Fibroblast of upper back skin (primary cell): ENCODE measurements at regions not wholly inside any gene's neighbourhood (a gene's known extent, or its start where the extent isn't known, plus 50 kb on each side); places are given as distances from the start of the nearest gene placed in this dataset.

ENCODE experiments used
- DNase-seq: peaks from one replicate; pipeline ENCODE4 v3.0.0-alpha.2; 2013

DNA sequence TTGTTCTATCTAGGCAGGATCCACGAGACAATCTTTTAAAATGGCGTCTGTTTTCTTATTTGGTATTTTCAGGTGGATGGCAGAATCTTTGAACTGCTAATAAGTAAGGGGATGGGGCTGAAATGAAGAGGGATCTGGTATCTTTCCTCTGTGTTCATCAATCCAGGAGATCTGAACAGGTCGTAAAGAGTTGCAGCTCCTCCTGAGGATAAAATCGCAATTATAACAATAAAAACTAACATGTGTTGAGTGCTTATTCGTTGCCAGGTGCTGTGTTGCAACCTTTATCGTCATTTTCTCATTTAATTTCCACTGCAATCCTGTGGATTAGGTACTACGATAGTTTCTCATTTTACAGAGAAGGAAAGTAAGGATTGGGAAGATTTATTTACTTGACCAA lies 134.6 kb upstream of the DPYD start:
- no peak for DNase-seq

DNA sequence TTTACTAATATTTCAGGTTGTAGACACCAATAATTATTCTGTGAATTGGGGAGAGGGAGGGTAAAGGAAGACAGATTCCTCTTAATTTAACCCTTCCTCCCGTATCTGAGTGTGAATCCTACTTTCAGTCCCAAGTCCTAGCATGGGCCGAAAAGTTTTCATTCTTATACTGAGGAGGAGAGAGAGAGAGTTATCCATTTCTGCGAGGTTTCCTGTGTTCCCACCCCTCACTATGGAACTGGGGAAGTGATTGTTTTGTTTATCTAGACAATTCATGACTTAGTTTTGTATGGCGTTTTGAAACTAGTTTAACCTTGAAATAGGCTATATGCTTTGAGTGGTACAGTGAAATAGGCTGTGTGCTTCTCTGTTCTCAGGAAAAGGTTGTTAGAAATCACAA lies 134.0 kb upstream of the DPYD start:
- no peak for DNase-seq

DNA sequence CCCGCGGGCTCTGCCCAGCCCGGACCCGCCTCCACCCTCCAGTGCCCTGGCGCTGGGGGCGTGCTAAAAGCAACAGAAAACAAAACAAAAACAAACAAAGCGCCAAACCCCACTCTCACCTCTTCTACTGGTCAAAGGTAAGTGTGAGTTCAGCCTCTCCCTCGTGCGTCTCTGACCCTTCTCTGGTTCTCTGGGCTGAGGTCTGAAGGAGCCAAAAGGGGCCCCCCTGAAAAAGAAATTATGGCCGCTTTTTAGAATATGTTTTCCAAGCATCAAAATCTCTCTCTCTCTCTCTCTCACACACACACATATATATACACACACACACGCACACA lies 133.5 kb upstream of the DPYD start:
- DNase-seq, result no peak

DNA sequence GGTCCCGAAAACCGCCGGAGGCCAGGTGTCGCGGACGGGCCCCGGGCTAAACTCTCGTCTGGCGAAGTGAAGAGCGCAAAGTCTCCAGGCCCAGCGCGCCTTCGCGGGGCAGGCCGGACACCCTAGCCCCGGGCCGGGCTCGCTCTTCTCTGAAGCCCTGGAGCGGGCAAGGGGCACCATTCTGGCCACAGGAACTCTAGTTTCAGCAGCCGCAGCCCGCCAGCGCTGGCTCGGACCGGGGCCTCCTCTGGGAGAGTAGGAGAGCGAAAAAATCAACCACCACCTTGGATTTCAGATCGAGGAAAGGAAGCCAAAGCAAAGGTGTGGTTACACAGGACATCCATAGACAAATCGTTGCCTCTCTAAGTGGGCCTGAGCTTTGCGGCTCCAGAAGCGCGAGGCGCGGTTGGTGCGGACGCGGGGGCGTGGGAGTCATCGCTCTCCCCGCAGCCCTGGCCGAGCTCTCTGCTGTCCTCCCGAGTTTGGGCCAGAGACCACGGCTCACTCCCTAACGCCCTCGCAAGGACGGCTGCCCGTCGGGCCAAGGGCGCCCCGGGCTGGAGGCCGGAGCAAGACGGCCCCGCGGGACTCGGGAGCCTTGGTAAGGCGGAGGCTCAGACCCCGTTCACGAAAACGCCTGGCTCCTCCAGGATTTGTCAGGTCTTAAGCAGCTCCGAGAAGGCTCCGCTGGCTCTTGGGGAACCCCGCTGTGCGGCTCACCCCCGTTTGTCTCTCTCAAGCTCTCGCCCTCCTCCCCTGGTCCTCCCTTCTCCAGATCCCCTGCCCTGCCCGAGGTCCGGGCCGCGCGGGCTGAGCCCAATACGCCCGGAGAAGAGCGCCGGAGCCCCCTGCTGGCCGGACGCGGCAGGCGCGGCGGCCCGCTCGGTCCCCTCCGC lies 132.9 kb upstream of the DPYD start:
- peak; percentile 81 for DNase-seq

DNA sequence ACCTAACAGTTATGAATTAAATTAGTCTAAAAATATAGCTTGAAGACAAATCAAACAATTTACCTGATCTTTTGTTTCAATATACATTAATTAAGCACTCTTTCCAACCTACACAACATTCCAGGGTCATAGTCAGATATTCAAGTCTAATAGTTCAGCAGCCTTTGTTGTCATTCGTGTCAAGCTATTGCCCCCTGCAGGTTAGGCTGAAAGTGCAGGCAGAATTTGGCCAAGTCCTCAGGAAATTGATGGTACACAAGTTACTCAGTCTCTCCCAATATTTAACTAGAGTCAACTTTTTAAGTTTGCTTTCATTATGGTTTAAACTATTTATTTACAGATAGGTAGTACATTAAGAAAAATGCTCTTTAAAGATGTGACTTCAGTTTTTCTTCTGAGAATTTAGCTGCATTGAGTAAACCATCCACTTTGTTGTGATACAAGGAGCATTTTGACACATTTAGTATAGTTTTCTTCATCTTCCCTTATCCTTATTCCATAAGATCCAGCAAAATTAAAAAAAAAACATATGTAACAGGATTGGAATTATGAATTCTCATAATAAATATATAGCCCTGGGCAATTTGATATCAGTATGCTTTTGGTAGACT lies 130.3 kb upstream of the DPYD start:
- peak; percentile 80 for DNase-seq

DNA sequence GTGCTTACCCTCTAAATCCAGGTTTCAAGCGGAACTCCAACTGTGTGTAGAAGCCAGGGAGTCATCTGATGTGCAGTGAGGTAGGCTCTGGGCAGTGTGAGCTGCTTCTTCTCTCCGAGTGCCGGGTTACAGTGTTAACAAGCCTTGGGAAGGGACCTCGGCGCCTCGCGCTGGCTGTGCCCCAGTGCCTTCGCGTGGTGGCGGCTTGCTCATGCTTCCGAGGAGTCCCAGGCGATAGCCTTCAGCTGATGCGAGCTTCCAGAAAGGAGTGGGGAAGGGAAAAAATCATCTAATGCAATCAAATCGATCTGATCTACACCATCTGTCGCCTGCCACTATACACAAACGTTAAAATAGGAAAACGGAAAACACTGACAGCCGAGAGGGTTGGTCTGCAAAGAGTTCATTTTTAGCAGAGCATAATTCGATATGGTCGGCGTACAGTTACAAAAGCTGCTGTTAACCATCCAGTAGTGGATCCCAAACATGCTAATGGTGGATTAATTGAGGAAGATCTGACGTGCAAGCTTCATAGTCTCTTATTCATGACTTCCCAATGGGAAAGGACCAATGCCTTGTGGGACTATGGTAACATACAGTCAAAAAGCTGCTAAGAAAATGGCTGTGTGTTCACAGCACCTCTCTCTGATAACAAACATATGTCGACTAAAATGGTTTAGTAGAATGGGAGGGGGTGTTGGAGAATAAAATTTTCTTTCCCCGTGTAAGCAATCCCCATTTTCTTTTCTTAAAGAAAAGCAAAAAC lies 128.7 kb upstream of the DPYD start:
- DNase-seq, result no peak

DNA sequence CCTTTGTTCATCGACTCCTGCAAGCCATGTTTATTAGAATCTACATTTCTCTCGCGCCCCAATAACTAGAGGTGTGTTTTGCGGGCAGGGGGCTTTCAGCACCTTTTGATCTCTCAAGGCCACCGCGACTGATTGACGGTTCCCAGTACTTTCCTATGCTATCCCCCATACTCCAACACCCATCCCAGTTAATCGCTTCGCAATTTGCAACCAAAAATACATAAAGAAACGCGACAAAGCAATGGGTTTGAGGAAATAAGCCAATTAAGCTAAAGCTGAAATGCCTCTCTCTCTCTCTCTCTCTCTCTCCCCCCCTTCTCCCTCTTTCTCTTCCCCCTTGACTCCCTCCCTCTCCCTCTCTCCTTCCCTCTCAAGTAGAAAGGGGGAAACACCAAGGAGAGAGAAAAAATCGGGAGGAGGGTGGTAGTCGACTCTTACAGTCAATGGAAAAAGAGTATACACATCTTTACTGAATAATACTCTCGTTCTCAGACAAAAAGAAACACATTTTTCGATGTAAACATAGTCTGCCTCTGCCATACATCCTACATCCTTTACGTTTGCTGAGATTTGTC lies 128.0 kb upstream of the DPYD start:
- no peak for DNase-seq

DNA sequence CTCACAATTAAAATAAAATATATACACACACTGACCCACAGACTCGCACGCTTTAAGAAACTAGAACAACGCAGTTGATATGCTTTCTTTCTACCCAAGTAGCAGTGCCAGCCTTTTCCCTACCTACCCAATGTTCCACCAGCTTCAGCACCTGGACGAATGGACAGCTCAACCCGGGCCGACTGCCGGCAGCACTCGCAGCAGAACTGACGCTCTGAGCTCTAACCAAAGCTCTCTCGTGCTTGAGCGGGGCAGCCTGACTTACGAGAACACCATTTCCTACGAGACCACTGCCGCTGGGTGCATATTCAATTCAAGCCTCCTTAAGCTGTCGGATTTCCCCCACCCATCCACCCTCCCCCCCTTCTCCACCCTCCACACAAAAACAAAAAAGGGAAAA lies 127.4 kb upstream of the DPYD start:
- DNase-seq, result peak; percentile 91

DNA sequence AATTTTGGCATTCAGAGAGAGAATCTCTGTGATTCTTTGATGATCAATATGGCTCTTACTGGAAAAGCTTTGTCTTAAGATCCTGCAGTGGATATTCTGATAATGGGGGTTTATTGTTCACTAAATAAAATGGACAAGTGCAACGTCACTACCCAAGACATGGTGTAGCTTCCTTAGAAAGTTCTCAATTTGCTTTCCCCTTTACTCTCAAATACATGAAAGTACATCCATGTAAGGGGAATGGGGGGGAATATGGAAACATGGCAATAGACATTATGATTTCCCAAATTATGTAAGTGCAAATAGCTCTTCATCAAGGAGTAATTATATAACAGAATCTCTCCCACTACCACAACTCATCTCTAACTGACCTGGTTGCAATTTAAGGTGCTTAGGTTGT lies 126.3 kb upstream of the DPYD start:
- no peak for DNase-seq

DNA sequence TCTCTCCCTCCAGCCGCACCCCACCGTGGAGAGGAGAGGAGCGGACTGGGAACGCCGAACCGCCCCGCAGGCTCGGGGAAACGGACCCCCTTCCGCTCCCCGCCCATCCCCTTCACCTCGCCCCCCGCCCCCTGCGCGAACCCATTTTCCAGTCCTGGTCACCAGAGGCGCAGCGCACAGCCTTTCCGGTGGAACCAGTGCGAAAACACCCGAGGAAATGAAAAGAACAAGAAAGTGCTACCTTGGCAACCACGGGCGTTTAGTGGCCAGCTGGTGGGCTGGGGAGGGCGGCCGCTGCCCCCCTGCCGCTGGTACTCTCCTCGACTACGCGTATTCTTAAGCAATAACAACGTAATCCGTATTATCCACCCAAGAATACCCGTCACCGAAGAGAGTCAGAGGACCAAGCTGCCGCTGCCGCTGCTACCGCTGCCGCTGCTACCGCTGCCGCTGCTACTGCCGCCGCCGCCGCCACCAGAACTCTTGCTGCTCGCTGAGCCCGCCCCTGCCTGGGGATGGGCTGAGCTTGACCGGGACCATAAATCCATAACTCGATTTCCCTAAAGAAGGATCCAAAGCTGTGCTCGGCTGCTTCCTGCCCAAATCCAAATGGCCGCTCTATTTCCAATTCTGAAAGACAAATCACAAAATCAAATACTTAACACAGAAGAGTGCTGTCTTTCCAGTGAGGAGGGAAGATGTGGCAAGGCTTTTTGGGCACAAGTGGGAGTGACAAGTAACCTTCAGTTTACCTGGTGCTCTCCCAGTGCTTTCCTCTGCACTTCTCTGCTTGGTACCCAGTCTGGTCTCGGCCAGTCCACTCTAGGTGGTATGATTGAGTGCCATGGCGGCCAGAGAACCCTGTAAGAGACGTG lies 125.2 kb upstream of the DPYD start:
- peak; percentile 36 for DNase-seq

DNA sequence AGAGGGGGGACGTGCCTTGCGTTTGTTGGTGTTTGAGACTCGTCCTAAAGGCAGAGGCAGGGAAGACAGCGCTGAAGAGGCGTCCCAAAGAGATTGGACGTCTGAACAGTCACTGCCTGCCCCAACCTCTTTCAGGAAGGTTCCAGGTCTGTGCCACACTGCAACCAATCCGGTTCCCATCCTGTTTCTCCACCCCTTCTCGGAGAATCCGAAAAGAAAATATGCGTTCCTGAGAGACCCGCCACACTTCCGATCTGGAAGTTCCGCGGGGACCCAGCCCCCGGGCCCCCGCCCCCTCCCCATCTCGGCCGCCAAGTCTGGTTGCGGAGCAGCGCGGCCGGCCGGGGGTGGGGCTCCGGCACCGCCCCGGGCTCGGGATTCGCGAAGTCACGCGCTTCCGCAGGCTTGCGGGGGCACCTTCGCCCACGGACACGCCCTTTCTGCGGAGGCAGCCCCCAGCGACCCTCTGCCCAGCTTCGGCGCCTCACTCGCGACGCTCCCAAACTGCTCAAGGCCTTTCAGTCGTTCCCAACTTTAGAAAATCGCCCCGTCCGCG lies 124.5 kb upstream of the DPYD start:
- DNase-seq, result peak; percentile 66

DNA sequence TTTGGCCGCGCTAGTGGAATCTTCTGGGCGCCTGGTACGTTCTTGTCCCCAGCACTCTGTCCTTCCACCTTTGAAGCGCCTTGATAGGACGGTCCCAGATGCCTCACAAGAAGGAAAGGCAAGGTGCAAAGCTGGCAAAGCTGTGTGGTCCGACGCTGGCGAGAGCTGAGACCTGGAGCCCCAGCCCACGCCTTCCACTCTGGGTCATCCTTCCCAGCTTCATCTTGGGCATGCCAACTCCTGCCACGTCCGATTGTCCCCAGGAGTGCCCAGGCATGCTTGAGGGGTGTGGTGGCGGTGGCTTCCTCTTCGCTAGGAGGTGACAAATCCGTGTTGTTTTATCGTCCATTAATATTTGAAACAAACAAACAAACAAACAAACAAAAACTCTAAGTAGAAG lies 123.9 kb upstream of the DPYD start:
- DNase-seq, result no peak

DNA sequence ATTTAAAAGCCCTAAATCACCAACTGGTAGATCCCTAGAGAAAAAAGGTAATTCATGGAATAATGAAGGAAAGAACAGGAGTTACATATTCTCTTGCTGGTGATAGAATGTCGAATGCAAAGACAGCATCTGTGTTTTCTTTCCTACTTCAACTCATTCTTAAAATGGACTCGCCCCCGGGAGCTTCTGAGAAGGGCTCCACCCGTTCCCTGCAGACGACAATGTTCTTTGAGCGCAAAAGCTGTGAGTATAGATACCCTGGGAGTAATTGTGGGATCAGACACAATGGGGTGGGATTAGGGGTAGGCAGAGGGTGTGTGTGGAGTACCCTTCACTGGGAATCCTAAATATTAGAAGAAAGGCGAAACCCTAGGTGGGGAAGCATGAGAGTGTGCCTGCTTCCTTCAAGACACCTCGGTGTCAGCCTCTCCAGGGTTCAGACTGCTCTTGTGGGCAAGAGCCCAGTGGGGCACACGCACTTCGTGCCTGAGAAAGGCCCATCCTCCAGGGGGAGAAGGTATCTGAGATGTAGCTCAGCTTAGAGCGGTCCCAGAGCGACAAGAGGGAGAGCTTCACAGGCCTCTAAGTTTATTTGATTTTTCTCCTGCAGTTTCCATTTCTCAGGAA lies 123.3 kb upstream of the DPYD start:
- no peak for DNase-seq

DNA sequence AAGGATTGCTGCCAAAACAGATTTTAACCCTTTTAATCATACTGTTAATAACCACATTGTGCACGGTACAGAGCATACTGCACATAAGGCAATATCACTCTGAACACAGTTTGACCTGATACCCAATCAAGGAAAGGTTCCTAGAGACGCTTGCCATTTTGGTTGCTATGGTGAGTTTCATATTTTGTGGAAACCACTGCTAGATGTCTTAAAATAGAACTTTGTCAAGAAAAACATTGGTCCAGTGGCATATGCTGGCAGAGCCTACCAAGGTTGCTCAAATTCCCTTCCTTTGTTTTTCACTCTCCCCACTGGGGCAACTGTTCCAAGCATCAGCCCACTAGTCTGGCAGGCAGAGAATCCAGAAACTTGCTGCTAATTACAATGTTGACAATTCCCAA lies 114.8 kb upstream of the DPYD start:
- DNase-seq, result no peak

DNA sequence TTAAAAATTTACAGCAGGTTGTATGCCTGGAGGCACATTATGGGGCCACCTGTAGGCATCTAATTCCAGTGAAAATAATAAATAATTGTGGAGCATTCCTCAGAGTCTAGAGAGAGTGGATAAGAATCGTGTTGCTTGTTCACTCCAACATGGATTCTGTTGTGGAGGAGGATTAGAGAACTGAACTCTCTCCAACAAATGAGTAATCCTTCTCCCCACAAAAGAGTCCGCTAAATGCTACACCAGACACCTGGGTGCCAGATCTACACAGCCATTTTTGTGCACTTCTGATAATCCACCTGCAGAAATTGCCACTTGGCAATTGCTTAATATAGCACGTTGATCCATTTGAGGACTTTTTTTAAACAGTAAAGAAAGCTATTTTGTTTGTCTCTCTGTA lies 113.7 kb upstream of the DPYD start:
- DNase-seq, result peak; percentile 58

DNA sequence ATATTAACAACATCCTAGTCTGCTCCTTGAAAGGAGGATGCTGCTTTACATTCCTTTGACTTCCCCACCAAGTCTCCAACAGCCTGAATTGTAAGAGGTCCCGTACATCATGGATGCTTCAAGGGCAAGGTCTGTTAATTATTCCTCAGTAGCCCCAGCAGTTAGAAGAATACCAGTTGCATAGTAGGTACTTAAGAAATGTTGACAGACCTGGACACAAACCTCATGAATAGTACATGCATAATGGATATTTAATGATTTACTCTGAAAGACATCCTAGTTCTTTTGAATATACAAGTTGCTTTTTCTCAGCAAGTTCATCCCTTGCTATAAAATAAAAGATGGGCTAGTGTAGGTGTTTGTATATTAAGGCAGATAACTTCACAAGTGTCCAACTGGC lies 112.1 kb upstream of the DPYD start:
- DNase-seq, result no peak

DNA sequence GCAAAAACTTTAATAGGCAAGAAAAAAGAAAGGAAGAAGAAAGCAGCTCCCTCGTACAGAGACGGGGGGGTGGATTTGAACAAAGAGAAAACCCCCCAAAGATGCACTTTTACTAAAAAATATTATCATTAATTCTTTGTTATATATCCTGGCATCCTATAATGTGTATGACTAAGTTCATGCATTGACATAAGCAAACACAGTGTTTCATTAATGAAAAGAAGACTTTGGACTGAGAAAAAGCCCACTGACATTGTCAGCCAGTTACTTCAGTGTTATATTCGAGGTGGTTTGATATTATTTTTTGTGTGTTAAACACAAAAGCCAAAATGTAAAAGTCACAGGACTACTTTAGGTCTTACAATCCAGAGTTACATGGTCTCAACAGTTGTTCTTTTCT lies 110.1 kb upstream of the DPYD start:
- DNase-seq, result no peak

DNA sequence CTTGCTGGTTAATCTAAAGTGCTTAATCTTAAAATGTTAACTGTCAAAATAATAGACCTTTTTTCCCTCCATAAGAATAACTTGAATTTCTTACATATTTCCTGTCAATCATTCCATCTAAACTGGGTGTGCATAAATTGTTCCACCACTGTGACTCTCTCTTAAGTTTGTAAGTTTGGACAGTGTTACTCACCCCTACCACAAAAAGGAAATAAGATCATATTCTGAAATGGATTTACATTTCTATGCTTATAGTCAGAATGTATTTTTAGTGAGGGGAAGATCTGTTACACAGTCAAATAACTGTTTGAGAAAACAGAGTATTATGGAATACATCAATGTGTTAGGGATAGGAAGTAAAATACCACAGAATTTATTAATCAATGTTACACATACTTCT lies 109.6 kb upstream of the DPYD start:
- peak; percentile 78 for DNase-seq

DNA sequence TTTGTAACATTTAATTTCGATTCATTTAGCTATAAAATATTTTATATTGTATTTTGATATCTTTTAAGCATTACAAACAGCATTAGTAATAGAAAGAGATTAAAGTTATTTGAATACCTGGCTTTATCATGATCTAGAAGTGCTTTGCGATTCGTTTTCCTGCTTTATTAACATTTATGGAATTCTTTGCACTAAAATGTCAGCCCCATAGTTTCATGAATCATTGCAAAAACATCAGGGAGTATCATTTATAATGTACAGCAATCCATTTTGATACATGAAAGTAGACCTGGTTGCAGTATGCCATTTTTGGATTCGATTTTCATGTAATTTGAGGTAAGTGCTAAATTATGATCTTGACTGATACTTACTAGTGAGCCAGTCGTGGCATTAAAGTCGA lies 108.0 kb upstream of the DPYD start:
- peak; percentile 51 for DNase-seq

DNA sequence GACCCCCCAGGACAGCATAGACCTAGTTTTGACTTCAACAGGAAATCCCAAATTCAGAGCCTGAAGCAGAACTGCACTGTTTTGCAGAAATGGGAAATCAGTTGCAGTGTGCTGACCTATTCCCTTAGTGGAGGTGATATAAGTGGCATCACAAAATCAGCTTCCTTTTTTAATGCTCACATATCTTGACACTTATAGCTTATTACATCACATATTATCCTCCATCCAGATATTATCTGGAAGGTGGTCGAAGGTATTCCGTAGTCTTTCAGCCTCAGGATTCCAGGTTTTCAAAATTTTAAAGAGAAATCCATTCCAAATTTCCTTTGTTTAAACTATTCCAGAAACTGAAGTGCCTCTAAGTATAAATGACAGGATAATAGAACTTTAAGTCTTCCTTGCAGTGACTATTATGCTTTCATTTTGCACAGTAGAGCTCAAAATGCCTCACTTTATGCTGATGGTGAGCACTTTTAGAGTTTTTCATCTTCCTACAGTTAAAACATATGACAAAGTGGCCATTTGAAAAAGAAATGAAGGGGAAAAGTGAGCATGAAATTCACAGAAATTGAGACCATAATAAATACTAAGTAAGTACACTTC lies 106.4 kb upstream of the DPYD start:
- DNase-seq, result no peak

DNA sequence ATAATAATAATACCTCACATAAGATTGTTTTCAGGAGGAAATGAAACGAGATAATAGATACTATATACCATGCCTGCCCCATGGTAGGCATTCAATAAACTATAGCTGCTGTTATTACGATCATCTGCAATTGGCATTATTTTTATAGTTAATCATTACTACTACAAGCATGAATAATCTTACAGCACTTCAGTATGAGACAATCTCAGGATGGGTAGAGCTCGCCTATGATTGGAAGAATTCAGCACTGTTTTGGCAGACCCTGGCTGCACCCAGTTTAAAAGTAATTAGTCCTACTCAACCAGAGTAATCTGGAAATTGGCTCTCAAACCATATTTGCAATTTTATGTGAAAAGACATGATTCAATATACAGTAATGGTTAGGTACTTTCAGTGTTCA lies 105.0 kb upstream of the DPYD start:
- DNase-seq, result no peak
